ENCODE measurements at regions not wholly inside any gene's neighbourhood (a gene's known extent, or its start where the extent isn't known, plus 50 kb on each side); places are given as distances from the start of the nearest gene placed in this dataset.

DNA sequence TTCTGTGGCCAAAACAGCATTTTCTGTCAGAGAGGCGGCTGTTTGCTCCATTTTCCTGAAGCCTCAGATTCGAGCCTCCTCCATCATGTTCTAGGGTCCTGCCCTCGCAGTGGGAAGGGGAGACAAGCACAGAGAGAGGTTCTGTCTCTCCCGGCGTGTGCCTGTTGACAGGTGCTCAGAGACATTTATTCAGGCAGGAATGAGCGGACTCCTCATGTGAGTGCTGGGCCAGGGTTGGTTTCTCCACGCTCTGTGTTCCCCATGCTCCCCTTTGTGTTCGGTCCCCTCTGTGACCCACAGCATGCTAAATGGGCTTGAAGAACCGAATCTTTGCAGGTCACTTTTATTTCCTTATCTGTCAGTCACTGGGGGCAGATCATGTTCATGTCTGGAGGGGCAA, 374.6 kb downstream of the GLRX3 start:
- Mint-ChIP-seq H3K27ac (no peak overlapping the region), H3K9me3 (0 out of 5 replicates have a peak, but pooled peaks cover 0 to 5% of the 10 kb centered on the region in 2 experiments), H3K4me3 (no peak overlapping the region), H3K27me3 (ENCODE audit: low read depth) (peaks cover 13% of the 10 kb centered on the region; the same call in 1 of the 2 replicates), H3K4me1 (peaks cover 5 to 7% of the 10 kb centered on the region in 2 experiments; a peak in 1 of 4 replicates), H3K36me3 (ENCODE audit: insufficient read depth in 1 of 3, low read depth in 3 of 3) (no peaks in the 10 kb centered on the region; a peak in 1 of 7 replicates)
- H3K23ac ChIP-seq (ENCODE audit: insufficient read length, low read depth, low read length) = no peak overlapping the region
- no peak overlapping the region for H2BK15ac ChIP-seq (ENCODE audit: low read depth, low read length)
- no peak overlapping the region for H2BK120ac ChIP-seq (ENCODE audit: low read depth, low read length, poor library complexity, severe bottlenecking)
- no peak overlapping the region for H3K18ac ChIP-seq (ENCODE audit: insufficient read length, low read depth, low read length)
- no peak overlapping the region for H2BK12ac ChIP-seq (ENCODE audit: insufficient read length, low read depth, low read length)
- no peak overlapping the region for H3K9ac ChIP-seq (ENCODE audit: extremely low read depth, insufficient read length, low read length)
- no peak overlapping the region for H3K4ac ChIP-seq (ENCODE audit: low read depth, low read length)
- H3K56ac ChIP-seq (ENCODE audit: insufficient read length, low read depth, low read length) = no peak overlapping the region
- no peaks in the 10 kb centered on the region for H4K20me1 ChIP-seq (ENCODE audit: control insufficient read depth, insufficient read depth, insufficient read length)
- no CpG with 5 or more reads among the region's 9 CpGs for WGBS (ENCODE audit: extremely low coverage, insufficient read length, low lambda C conversion rate)
- no peak overlapping the region for H4K91ac ChIP-seq (ENCODE audit: insufficient read length, low read depth, low read length)
- no peaks in the 10 kb centered on the region for H3K79me1 ChIP-seq (ENCODE audit: insufficient read depth, low read depth, low read length, poor library complexity, severe bottlenecking)
- no peaks in the 10 kb centered on the region for H3K9me3 ChIP-seq (ENCODE audit: control insufficient read depth, low read depth, low read length)
- no peak overlapping the region for H4K8ac ChIP-seq (replicated peaks; ENCODE audit: insufficient read length, low read depth, low read length)
- no peak overlapping the region for H2AK5ac ChIP-seq (ENCODE audit: insufficient read length, low read length)
- H3K4me1 ChIP-seq (ENCODE audit: insufficient read depth, low read length) = no peaks in the 10 kb centered on the region
- H3K23me2 ChIP-seq (ENCODE audit: insufficient read length, low read depth, low read length, poor library complexity, severe bottlenecking) = no peaks in the 10 kb centered on the region
- H3K27ac ChIP-seq (ENCODE audit: insufficient read length, low read depth, low read length) = no peak overlapping the region
- H3K14ac ChIP-seq (ENCODE audit: insufficient read depth, low read length) = no peak overlapping the region
- no peak overlapping the region for H2BK5ac ChIP-seq (ENCODE audit: insufficient read length, low read length)
- H3T11ph ChIP-seq (ENCODE audit: low read length) = no peak overlapping the region
- no peak for DNase-seq
- H4K5ac ChIP-seq (ENCODE audit: insufficient read length, low read depth, low read length) = no peak overlapping the region
- no peak overlapping the region for H3K4me2 ChIP-seq (ENCODE audit: insufficient read depth, insufficient read length, low read length)
- H3K79me2 ChIP-seq (ENCODE audit: insufficient read depth, low read length) = no peaks in the 10 kb centered on the region
- TF ChIP-seq, protein P1, sequence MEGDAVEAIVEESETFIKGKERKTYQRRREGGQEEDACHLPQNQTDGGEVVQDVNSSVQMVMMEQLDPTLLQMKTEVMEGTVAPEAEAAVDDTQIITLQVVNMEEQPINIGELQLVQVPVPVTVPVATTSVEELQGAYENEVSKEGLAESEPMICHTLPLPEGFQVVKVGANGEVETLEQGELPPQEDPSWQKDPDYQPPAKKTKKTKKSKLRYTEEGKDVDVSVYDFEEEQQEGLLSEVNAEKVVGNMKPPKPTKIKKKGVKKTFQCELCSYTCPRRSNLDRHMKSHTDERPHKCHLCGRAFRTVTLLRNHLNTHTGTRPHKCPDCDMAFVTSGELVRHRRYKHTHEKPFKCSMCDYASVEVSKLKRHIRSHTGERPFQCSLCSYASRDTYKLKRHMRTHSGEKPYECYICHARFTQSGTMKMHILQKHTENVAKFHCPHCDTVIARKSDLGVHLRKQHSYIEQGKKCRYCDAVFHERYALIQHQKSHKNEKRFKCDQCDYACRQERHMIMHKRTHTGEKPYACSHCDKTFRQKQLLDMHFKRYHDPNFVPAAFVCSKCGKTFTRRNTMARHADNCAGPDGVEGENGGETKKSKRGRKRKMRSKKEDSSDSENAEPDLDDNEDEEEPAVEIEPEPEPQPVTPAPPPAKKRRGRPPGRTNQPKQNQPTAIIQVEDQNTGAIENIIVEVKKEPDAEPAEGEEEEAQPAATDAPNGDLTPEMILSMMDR (conservative IDR thresholded peaks at IDR 0.05) = no peak
- no peak overlapping the region for H2BK20ac ChIP-seq (ENCODE audit: low read depth, low read length, poor library complexity, severe bottlenecking)
- H2AFZ ChIP-seq (ENCODE audit: low read length) = no peak overlapping the region
- H3K27me3 ChIP-seq (ENCODE audit: insufficient read depth, low read length) = no peaks in the 10 kb centered on the region

Measured in H9 (cell line).